WERI-Rb-1 (cell line): ENCODE measurements at regions not wholly inside any gene's neighbourhood (a gene's known extent, or its start where the extent isn't known, plus 50 kb on each side); places are given as distances from the start of the nearest gene placed in this dataset.

ENCODE experiments used
- DNase-seq: peaks from one replicate; pipeline ENCODE4 v3.0.0-alpha.2; 2020
- H3K27ac ChIP-seq: fragments of 250-450 bp; sonication (Bioruptor Pico); 2 replicates; pipeline ENCODE4 v1.5.1; 2020; ENCODE audit warnings: mild to moderate bottlenecking, moderate library complexity
- H3K27me3 ChIP-seq: fragments of 250-450 bp; sonication (Bioruptor Pico); 2 replicates; pipeline ENCODE4 v1.5.1; 2021; ENCODE audit warnings: mild to moderate bottlenecking, low read depth, moderate library complexity; ENCODE audit not compliant: insufficient read depth, severe bottlenecking
- H3K36me3 ChIP-seq: fragments of 250-450 bp; sonication (Bioruptor Pico); 2 replicates; pipeline ENCODE4 v1.5.1; 2020; ENCODE audit warnings: mild to moderate bottlenecking, moderate library complexity
- H3K4me3 ChIP-seq: 2 replicates; pipeline ENCODE4 v1.5.1; 2011; ENCODE audit warnings: low read depth, mild to moderate bottlenecking, control low read depth, low read length
- H3K9me3 ChIP-seq: fragments of 250-450 bp; sonication (Bioruptor Pico); 2 replicates; pipeline ENCODE4 v1.5.1; 2021; ENCODE audit warnings: mild to moderate bottlenecking, moderate library complexity; ENCODE audit not compliant: severe bottlenecking
- CTCF ChIP-seq: IDR thresholded peaks from 2 replicates; pipeline ENCODE4 v1.5.1; 2011; ENCODE audit warnings: low read depth, mild to moderate bottlenecking, control low read depth, inconsistent platforms, low read length

GRCh38 chr5:89110916-89111646 lies 228.1 kb upstream of the MEF2C start:
- no peak overlapping the region for H3K4me3 ChIP-seq
- TF ChIP-seq CTCF, result no peak

GRCh38 chr5:89106480-89106879 lies 223.5 kb upstream of the MEF2C start:
- H3K36me3 ChIP-seq, result no peaks in the 10 kb centered on the region
- H3K4me3 ChIP-seq, result no peak overlapping the region
- no peak for TF ChIP-seq CTCF
- no peak overlapping the region for H3K27ac ChIP-seq
- no peaks in the 10 kb centered on the region for H3K9me3 ChIP-seq
- DNase-seq, result no peak
- no peaks in the 10 kb centered on the region for H3K27me3 ChIP-seq

More at GRCh38 chr5:89110916-89111646, 228.1 kb upstream of the MEF2C start:
- Histone ChIP-seq H3K27me3 (no peaks in the 10 kb centered on the region), H3K9me3 (no peaks in the 10 kb centered on the region), H3K36me3 (no peaks in the 10 kb centered on the region), H3K27ac (no peak overlapping the region)
- DNase-seq, result no peak

GRCh38 chr5:89105836-89106235 lies 222.9 kb upstream of the MEF2C start:
- Histone ChIP-seq H3K27me3 (no peaks in the 10 kb centered on the region), H3K36me3 (no peaks in the 10 kb centered on the region), H3K4me3 (no peak overlapping the region), H3K27ac (no peak overlapping the region), H3K9me3 (no peaks in the 10 kb centered on the region)
- no peak for DNase-seq
- no peak for TF ChIP-seq CTCF

GRCh38 chr5:89105171-89105695 lies 222.2 kb upstream of the MEF2C start:
- Histone ChIP-seq H3K4me3 (no peak overlapping the region), H3K36me3 (no peaks in the 10 kb centered on the region), H3K27me3 (no peaks in the 10 kb centered on the region), H3K9me3 (no peaks in the 10 kb centered on the region), H3K27ac (no peak overlapping the region)
- no peak for TF ChIP-seq CTCF
- DNase-seq, result no peak

- Histone ChIP-seq H3K27me3 (no peaks in the 10 kb centered on the region), H3K9me3 (no peaks in the 10 kb centered on the region), H3K4me3 (no peak overlapping the region), H3K36me3 (no peaks in the 10 kb centered on the region), H3K27ac (no peak overlapping the region)
- DNase-seq, result no peak
- TF ChIP-seq CTCF, result no peak
Measured at GRCh38 chr5:89098199-89098756, 215.3 kb upstream of the MEF2C start.
